AG04450 (cell line): ENCODE measurements at regions not wholly inside any gene's neighbourhood (a gene's known extent, or its start where the extent isn't known, plus 50 kb on each side); places are given as distances from the start of the nearest gene placed in this dataset.

ENCODE experiments used
- CTCF ChIA-PET: fragments of 300-600, 350-600 bp; formaldehyde crosslinking; extraction: SDS; loops from one replicate; lab custom pipeline; 2022; ENCODE audit warnings: antibody characterized with exemption, inconsistent platforms; lab: Charles Lee
- POLR2A ChIA-PET: fragments of 350-600 bp; formaldehyde crosslinking; extraction: SDS; loops from one replicate; lab custom pipeline; 2021; ENCODE audit warnings: antibody characterized with exemption, inconsistent platforms; lab: Yijun Ruan, JAX
- DNase-seq: peaks from one replicate; pipeline ENCODE4 v3.0.0-alpha.2; 2011; ENCODE audit warnings: low read depth, low spot score
- H3K27ac ChIP-seq: one replicate; pipeline ENCODE4 v1.5.1; 2012; ENCODE audit warnings: low read depth, low read length, control low read depth
- H3K27me3 ChIP-seq: one replicate; pipeline ENCODE4 v1.6.0; 2012; ENCODE audit warnings: low read length; ENCODE audit not compliant: control insufficient read depth, insufficient read depth
- H3K4me3 ChIP-seq: 2 replicates; pipeline ENCODE4 v1.5.1; 2011; ENCODE audit warnings: mild to moderate bottlenecking, low read depth, low read length, control low read depth
- H3K9me3 ChIP-seq: 2 replicates; pipeline ENCODE4 v1.5.1; 2012; ENCODE audit warnings: low read length; ENCODE audit not compliant: control insufficient read depth, insufficient read depth
- CTCF ChIP-seq: IDR thresholded peaks from 2 replicates; pipeline ENCODE4 v1.5.1; 2011; ENCODE audit warnings: low read depth, low read length, control low read depth, inconsistent platforms

GRCh38 chr5:119945691-119946090, 316.3 kb downstream of the FAM170A start:
- POLR2A ChIA-PET: no interaction called here
- no peaks in the 10 kb centered on the region for H3K9me3 ChIP-seq

GRCh38 chr5:119948162-119948561, 318.8 kb downstream of the FAM170A start:
- Histone ChIP-seq H3K27me3 (no peaks in the 10 kb centered on the region), H3K27ac (no peak overlapping the region), H3K4me3 (no peak overlapping the region), H3K9me3 (no peaks in the 10 kb centered on the region)
- POLR2A ChIA-PET: no interaction called here
- CTCF ChIA-PET: no interaction called here
- DNase-seq: no peak
- TF ChIP-seq CTCF: no peak

More at GRCh38 chr5:119945691-119946090, 316.3 kb downstream of the FAM170A start:
- Histone ChIP-seq H3K4me3 (no peak overlapping the region), H3K27ac (no peak overlapping the region), H3K27me3 (no peaks in the 10 kb centered on the region)
- no peak for DNase-seq
- no peak for TF ChIP-seq CTCF
- CTCF ChIA-PET: no interaction called here

GRCh38 chr5:119949426-119949999, 320.2 kb downstream of the FAM170A start:
- no peak for TF ChIP-seq CTCF
- no peak overlapping the region for H3K27ac ChIP-seq
- H3K4me3 ChIP-seq: no peak overlapping the region
- CTCF ChIA-PET: no interaction called here
- no peaks in the 10 kb centered on the region for H3K27me3 ChIP-seq
- POLR2A ChIA-PET: no interaction called here
- no peak for DNase-seq
- H3K9me3 ChIP-seq: no peaks in the 10 kb centered on the region

GRCh38 chr5:119951330-119951934, 322.1 kb downstream of the FAM170A start:
- DNase-seq: no peak
- no peak for TF ChIP-seq CTCF
- ChIA-PET CTCF (interaction anchor here (1.0 kb wide), 1 partner anchor 8 kb away, joined by 4 read pairs; no protein-coding TSS in a partner anchor), POLR2A (no interaction called here)
- H3K9me3 ChIP-seq: no peaks in the 10 kb centered on the region
- no peak overlapping the region for H3K4me3 ChIP-seq
- no peaks in the 10 kb centered on the region for H3K27me3 ChIP-seq
- no peak overlapping the region for H3K27ac ChIP-seq

GRCh38 chr5:119953474-119953873, 324.1 kb downstream of the FAM170A start:
- no peak overlapping the region for H3K27ac ChIP-seq
- H3K27me3 ChIP-seq: no peaks in the 10 kb centered on the region
- CTCF ChIA-PET: no interaction called here
- DNase-seq: no peak
- TF ChIP-seq CTCF: no peak
- POLR2A ChIA-PET: no interaction called here
- no peaks in the 10 kb centered on the region for H3K9me3 ChIP-seq
- no peak overlapping the region for H3K4me3 ChIP-seq
